HEK293 (cell line): ENCODE measurements at regions not wholly inside any gene's neighbourhood (a gene's known extent, or its start where the extent isn't known, plus 50 kb on each side); places are given as distances from the start of the nearest gene placed in this dataset.

Experiments
- CTCF ChIP-seq: fragments of 450-650 bp; formaldehyde crosslinking; IDR thresholded peaks from 2 replicates; pipeline ENCODE4 v1.5.1; 2016; ENCODE audit warnings: missing biosample characterization, missing genetic modification characterization
- RBAK ChIP-seq: fragments of 450-650 bp; formaldehyde crosslinking; IDR thresholded peaks from 2 replicates; pipeline ENCODE4 v1.5.1; 2016; ENCODE audit warnings: missing biosample characterization, missing genetic modification characterization
- REST ChIP-seq: fragments of 450-650 bp; formaldehyde crosslinking; IDR thresholded peaks from 2 replicates; pipeline ENCODE4 v1.5.1; 2016; ENCODE audit warnings: missing biosample characterization, missing genetic modification characterization
- SP2 ChIP-seq: fragments of 450-650 bp; formaldehyde crosslinking; IDR thresholded peaks from 2 replicates; pipeline ENCODE4 v1.5.1; 2016; ENCODE audit warnings: missing biosample characterization, missing genetic modification characterization
- TCF7L2 ChIP-seq: IDR thresholded peaks from 2 replicates; pipeline ENCODE4 v1.6.1; 2011; ENCODE audit warnings: low read depth, mild to moderate bottlenecking, inconsistent platforms, low read length, moderate library complexity, borderline replicate concordance
- YY2 ChIP-seq: fragments of 450-650 bp; formaldehyde crosslinking; IDR thresholded peaks from 2 replicates; pipeline ENCODE4 v1.5.1; 2016; ENCODE audit warnings: missing biosample characterization, missing genetic modification characterization
- ZNF292 ChIP-seq: fragments of 450-650 bp; formaldehyde crosslinking; IDR thresholded peaks from 2 replicates; pipeline ENCODE4 v1.5.1; 2016; ENCODE audit warnings: low read depth, missing biosample characterization, missing genetic modification characterization, borderline replicate concordance
- ZNF558 ChIP-seq: fragments of 450-650 bp; formaldehyde crosslinking; IDR thresholded peaks from 2 replicates; pipeline ENCODE4 v1.5.1; 2016; ENCODE audit warnings: missing biosample characterization, missing genetic modification characterization
- ZNF626 ChIP-seq: fragments of 450-650 bp; sonication (Bioruptor Pico); formaldehyde crosslinking; IDR thresholded peaks from 2 replicates; pipeline ENCODE4 v1.5.1; 2018; ENCODE audit warnings: missing biosample characterization, missing genetic modification characterization, inconsistent platforms

- TF ChIP-seq REST (tag by site-specific recombination) (no peak), CTCF (no peak), TCF7L2 (no peak), RBAK (tag by site-specific recombination) (no peak), ZNF558 (no peak), ZNF292 (tag by site-specific recombination) (no peak), YY2 (tag by site-specific recombination) (no peak), ZNF626 (tag by site-specific recombination) (no peak), SP2 (tag by site-specific recombination) (no peak)
Observed at GRCh38 chr1:106791041-106791440, 265.4 kb upstream of the PRMT6 start.
